GM10266 (cell line): ENCODE measurements at regions not wholly inside any gene's neighbourhood (a gene's known extent, or its start where the extent isn't known, plus 50 kb on each side); places are given as distances from the start of the nearest gene placed in this dataset.

ENCODE experiments used
- DNase-seq: peaks from one replicate; pipeline ENCODE4 v3.0.0; 2012; ENCODE audit errors: extremely low spot score
- TF ChIP-seq, protein P1 (sequence below): IDR thresholded peaks from 2 replicates; pipeline ENCODE4 v1.5.1; 2012; ENCODE audit warnings: mild to moderate bottlenecking, low read depth; ENCODE audit not compliant: control insufficient read depth, insufficient read depth; ENCODE audit errors: missing control alignments

DNA sequence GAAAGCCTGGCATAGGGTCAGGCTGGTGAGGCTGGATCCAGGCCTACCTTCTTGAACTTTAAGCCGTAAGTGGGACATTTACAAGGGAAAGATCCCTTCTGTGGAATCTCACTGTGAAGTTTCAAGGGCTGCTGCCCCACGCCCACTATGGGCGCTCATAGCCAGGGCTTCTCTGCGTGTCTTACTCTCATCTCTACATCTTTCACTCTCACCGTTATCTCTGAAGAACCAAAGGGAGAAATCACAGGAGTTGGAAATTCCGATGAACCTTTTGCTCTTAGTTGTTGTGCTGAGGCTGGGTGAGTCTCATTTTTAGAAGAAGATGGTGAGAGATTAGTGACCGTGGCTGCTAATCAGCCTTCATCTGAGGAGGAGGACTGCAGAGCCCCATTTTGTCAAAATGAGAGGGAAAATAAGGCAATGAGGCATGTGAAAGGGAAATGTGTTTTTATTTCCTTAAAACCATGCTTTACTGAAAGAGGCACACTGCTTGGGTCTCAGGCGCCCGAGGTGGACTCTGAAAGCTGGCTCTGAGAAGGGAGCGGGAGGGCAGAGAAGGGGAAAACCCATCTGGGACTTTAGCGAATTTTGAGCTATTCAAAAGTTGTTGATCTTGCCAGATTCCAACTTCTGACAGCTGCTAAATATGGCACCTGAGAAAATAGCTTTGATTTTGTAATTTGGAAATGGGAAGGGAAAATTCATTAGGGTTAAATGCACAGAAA is 301.5 kb downstream of the CLIC5 start:
- TF ChIP-seq, protein P1, sequence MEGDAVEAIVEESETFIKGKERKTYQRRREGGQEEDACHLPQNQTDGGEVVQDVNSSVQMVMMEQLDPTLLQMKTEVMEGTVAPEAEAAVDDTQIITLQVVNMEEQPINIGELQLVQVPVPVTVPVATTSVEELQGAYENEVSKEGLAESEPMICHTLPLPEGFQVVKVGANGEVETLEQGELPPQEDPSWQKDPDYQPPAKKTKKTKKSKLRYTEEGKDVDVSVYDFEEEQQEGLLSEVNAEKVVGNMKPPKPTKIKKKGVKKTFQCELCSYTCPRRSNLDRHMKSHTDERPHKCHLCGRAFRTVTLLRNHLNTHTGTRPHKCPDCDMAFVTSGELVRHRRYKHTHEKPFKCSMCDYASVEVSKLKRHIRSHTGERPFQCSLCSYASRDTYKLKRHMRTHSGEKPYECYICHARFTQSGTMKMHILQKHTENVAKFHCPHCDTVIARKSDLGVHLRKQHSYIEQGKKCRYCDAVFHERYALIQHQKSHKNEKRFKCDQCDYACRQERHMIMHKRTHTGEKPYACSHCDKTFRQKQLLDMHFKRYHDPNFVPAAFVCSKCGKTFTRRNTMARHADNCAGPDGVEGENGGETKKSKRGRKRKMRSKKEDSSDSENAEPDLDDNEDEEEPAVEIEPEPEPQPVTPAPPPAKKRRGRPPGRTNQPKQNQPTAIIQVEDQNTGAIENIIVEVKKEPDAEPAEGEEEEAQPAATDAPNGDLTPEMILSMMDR = no peak
- no peak for DNase-seq
